Activated T-helper 2 cell treated with anti-CD3 and anti-CD28 coated beads, Interferon-gamma antibody, Interleukin-2, Interleukin-4, amounts not matched to agents 10 μg/mL and 5 μg/mL and 100 μg/mL, durations not matched to agents 14 hours and 24 hours and 36 hours (primary cell): ENCODE measurements at regions not wholly inside any gene's neighbourhood (a gene's known extent, or its start where the extent isn't known, plus 50 kb on each side); places are given as distances from the start of the nearest gene placed in this dataset.

Experiments
- DNase-seq: peaks from one replicate; pipeline ENCODE4 v3.0.0; 2021; ENCODE audit warnings: low spot score
- H3K27ac Mint-ChIP-seq: one replicate; pipeline ENCODE4 v1.8.0; 2021; ENCODE audit warnings: mixed read lengths
- H3K27me3 Mint-ChIP-seq: one replicate; pipeline ENCODE4 v1.8.0; 2021; ENCODE audit warnings: low read depth, mixed read lengths
- H3K36me3 Mint-ChIP-seq: one replicate; pipeline ENCODE4 v1.8.0; 2021; ENCODE audit warnings: low read depth, mixed read lengths
- H3K4me1 Mint-ChIP-seq: one replicate; pipeline ENCODE4 v1.8.0; 2021; ENCODE audit warnings: low read depth, mixed read lengths
- H3K4me3 Mint-ChIP-seq: one replicate; pipeline ENCODE4 v1.8.0; 2021; ENCODE audit warnings: low read depth, mild to moderate bottlenecking, moderate library complexity, mixed read lengths
- H3K9me3 Mint-ChIP-seq: one replicate; pipeline ENCODE4 v1.8.0; 2021; ENCODE audit warnings: mixed read lengths
- intact Hi-C: fragments of 100-400 bp; cut with micrococcal nuclease; formaldehyde crosslinking; loops from one replicate; pipeline ENCODE4 v1.15.1; 2023

DNA sequence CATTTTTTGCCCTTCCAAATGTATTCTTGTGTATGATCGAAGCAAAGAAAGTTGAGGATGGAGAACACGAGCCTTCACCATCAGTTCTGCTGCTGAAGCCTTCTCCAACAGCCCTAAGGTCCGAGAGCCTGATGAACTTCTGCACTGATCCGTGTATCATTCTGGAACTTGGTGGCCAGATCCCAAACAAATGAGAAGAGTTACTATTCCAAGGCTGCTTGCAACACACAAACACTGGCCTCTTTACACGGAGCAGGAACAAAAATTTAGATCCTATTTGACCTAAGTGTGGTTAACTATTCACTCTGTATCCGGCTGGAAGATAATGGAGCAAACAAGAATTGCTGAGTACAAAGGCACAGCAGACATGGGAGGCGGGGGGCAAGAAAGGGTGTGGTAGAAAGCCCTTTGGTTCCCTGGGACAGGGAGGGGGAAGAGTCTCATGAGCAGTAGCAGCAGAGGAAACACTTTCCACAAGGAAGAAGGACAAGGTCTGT is 282.9 kb downstream of the SOX9 start:
- Mint-ChIP-seq H3K36me3 (no peaks in the 10 kb centered on the region), H3K27me3 (no peaks in the 10 kb centered on the region), H3K27ac (no peak overlapping the region), H3K9me3 (no peaks in the 10 kb centered on the region), H3K4me1 (no peaks in the 10 kb centered on the region), H3K4me3 (no peak overlapping the region)
- DNase-seq: no peak
- intact Hi-C loops: no loop called here

DNA sequence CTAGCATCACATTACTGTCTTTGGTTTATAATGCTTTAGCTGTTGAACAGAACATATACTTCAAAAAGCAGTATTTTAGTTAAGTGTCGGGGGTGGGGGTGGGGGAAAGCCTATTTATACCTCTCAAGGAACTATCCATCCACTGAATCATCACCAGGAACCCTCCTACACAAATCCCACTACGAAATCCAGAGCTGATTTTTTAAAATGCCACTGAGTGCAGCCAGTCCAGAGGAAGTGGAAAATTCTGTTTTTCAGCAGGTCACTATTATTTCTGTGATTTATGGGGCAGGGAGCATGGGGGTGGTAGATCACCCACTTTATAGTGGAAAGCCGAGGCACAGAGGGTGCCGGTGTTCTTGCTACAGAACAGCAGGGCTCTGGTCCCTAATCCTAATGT is 284.1 kb downstream of the SOX9 start:
- no peak overlapping the region for H3K4me3 Mint-ChIP-seq
- H3K36me3 Mint-ChIP-seq: no peaks in the 10 kb centered on the region
- no peaks in the 10 kb centered on the region for H3K4me1 Mint-ChIP-seq
- DNase-seq: no peak
- no peaks in the 10 kb centered on the region for H3K27me3 Mint-ChIP-seq
- H3K27ac Mint-ChIP-seq: no peak overlapping the region
- H3K9me3 Mint-ChIP-seq: no peaks in the 10 kb centered on the region
- intact Hi-C loops: no loop called here

- Mint-ChIP-seq H3K27ac (no peak overlapping the region), H3K36me3 (no peaks in the 10 kb centered on the region), H3K4me1 (no peaks in the 10 kb centered on the region), H3K4me3 (no peak overlapping the region), H3K9me3 (no peaks in the 10 kb centered on the region), H3K27me3 (no peaks in the 10 kb centered on the region)
- DNase-seq: no peak
- intact Hi-C loops: no loop called here
Measured at GRCh38 chr17:72405662-72406230, 284.9 kb downstream of the SOX9 start.

DNA sequence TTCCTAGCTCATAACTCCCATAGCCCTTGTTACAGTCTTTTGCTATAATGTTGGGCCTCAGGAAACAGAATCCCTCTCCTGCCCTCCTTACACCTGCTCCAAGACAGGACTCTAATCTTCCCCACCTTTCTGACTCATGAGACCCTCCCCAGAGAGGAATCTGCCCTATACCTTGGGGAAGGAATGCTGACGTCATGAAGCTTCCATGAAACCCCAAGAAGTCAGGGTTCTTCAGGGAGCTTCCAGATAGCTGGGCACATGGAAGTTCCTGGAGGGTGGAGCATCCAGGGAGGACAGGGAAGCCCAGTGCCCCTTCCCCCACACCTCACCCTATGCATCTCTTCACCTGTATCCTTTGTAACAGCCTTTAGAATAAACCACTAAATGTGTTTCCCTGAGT is 285.7 kb downstream of the SOX9 start:
- Mint-ChIP-seq H3K9me3 (no peaks in the 10 kb centered on the region), H3K36me3 (no peaks in the 10 kb centered on the region), H3K27me3 (no peaks in the 10 kb centered on the region), H3K4me1 (no peaks in the 10 kb centered on the region), H3K27ac (no peak overlapping the region), H3K4me3 (no peak overlapping the region)
- no peak for DNase-seq
- intact Hi-C loops: no loop called here

DNA sequence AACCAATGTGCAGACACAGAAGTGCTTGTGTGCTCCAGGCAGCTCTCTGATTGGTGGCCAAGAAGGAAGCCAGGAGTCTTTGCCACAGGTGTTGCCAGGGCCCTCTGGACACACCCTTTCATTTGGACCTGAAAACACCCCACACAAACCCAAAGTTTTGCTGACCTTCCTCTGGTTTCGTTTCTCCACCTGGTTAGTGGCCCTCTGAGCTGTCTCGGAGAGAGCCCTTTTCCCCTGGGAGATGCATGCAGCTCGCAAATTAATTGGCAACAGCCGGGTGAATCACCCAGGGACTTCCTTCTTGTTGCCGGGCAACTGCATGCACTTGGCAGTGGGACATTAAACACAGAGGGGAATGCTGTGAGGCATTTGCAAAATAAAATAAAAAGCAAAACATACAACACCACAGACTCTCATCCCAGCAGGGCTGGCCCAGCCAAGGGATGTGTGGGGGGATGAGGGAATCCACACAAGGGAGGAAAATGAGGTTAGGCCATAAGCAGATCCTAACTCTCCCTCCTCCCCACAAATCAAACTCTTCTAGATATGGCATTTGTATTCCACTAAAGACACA is 286.6 kb downstream of the SOX9 start:
- Mint-ChIP-seq H3K36me3 (no peaks in the 10 kb centered on the region), H3K4me3 (no peak overlapping the region), H3K27ac (no peak overlapping the region), H3K4me1 (no peaks in the 10 kb centered on the region), H3K9me3 (no peaks in the 10 kb centered on the region), H3K27me3 (no peaks in the 10 kb centered on the region)
- intact Hi-C loops: no loop called here
- no peak for DNase-seq

DNA sequence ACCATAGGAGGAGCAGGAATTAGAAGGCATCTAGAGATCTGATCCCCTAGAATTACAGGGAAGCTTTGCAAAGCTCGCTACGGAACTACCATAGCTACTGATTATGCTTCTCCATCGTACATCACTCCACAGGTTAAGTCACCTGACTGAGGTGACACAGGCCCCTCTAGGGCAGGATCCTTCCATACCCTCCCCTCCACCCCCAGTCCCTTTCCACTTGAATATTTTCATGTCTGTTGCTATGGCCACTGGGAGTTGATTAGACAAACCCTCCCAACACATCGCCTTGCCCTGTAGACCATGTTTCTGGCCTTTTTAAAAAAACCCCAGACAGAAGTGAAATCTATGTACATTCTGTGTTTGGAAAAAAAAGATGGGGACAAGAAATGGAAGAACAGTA is 287.1 kb downstream of the SOX9 start:
- DNase-seq: no peak
- intact Hi-C loops: no loop called here
- H3K27me3 Mint-ChIP-seq: no peaks in the 10 kb centered on the region
- H3K4me1 Mint-ChIP-seq: no peaks in the 10 kb centered on the region
- no peaks in the 10 kb centered on the region for H3K9me3 Mint-ChIP-seq
- no peak overlapping the region for H3K4me3 Mint-ChIP-seq
- H3K36me3 Mint-ChIP-seq: no peaks in the 10 kb centered on the region
- H3K27ac Mint-ChIP-seq: no peak overlapping the region

- no peaks in the 10 kb centered on the region for H3K4me1 Mint-ChIP-seq
- DNase-seq: no peak
- H3K9me3 Mint-ChIP-seq: no peaks in the 10 kb centered on the region
- H3K36me3 Mint-ChIP-seq: no peaks in the 10 kb centered on the region
- H3K4me3 Mint-ChIP-seq: no peak overlapping the region
- no peaks in the 10 kb centered on the region for H3K27me3 Mint-ChIP-seq
- H3K27ac Mint-ChIP-seq: no peak overlapping the region
- intact Hi-C loops: no loop called here
Measured at GRCh38 chr17:72408641-72409040, 287.8 kb downstream of the SOX9 start.

GRCh38 chr17:72409405-72410002 is 288.7 kb downstream of the SOX9 start:
- H3K4me3 Mint-ChIP-seq: no peak overlapping the region
- H3K27ac Mint-ChIP-seq: no peak overlapping the region
- H3K27me3 Mint-ChIP-seq: no peaks in the 10 kb centered on the region
- no peak for DNase-seq
- no peaks in the 10 kb centered on the region for H3K36me3 Mint-ChIP-seq
- H3K4me1 Mint-ChIP-seq: no peaks in the 10 kb centered on the region
- H3K9me3 Mint-ChIP-seq: no peaks in the 10 kb centered on the region
- intact Hi-C loops: no loop called here

DNA sequence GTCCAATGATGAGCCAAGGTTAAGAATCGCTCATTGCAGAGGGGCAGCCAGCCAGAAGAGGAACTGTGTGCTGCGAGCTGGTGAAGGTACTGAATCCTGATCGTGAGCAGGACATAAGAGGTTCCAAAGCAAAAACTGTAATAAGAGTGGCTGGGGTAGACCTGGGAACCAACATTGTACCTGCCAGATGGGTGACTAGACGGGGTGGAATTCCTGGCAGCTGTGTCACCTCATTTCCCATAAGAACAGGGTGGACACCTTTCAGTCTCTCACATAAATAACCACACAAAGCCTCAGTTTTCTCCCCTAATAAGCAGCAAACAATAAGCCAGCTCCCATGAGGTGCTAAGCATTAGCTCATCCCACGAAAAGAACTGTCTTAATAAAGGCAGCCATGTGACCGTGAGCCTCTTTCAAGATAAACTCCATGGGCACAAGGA is 290.3 kb downstream of the SOX9 start:
- Mint-ChIP-seq H3K36me3 (no peaks in the 10 kb centered on the region), H3K27me3 (no peaks in the 10 kb centered on the region), H3K9me3 (peaks cover 4% of the 10 kb centered on the region), H3K4me3 (no peak overlapping the region), H3K27ac (no peak overlapping the region), H3K4me1 (no peaks in the 10 kb centered on the region)
- intact Hi-C loops: no loop called here
- DNase-seq: no peak

GRCh38 chr17:72412650-72413076 is 291.8 kb downstream of the SOX9 start:
- Mint-ChIP-seq H3K36me3 (no peaks in the 10 kb centered on the region), H3K27ac (no peak overlapping the region), H3K4me1 (no peaks in the 10 kb centered on the region), H3K4me3 (no peak overlapping the region), H3K27me3 (no peaks in the 10 kb centered on the region), H3K9me3 (peaks cover 12% of the 10 kb centered on the region)
- DNase-seq: no peak
- intact Hi-C loops: no loop called here

DNA sequence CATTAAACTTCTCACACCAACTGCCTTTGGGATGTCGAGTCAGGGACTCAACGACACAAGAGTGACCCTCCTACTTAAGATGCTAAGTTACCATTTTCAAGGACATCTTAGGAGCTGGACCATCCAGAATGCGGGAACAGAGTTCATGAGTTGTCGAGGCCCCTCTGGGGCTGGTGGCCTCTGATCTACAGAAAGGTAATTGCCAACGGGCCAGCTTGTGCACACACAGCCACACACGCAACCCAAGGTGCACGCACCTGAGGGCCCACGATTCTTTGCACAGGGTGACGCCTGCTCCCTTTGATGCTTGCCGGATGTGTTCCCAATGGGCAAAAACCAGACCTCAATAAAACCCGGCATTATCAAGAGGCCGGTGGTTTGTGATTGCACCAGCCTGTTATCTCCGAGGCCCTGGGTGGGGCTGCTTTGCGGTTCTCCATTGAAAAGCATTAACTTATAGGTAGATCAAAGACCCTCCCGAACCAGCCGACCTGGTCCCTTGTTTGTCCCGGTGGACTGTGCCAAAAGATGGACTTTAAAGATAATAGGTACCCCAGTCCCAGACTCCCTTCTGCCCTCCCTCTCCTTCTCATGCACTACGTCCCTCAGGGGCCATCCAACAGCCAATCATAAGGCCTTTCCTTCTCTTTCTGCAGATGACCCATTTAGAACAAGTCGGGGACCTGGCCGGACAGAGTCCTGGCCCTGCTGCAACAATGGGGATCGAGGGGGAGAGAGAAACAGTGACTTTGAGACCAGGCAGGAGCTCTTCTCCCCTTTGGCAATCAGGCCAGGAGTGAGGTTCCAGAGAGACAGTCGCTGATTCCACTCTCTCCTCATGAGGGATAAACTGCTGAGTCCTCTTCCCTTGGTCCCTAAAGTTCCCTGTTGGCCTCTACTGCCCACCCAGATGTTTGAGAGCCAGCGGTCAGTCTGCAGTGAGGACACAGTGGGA is 292.5 kb downstream of the SOX9 start:
- no peak for DNase-seq
- H3K4me3 Mint-ChIP-seq: no peak overlapping the region
- H3K27me3 Mint-ChIP-seq: no peaks in the 10 kb centered on the region
- H3K36me3 Mint-ChIP-seq: no peaks in the 10 kb centered on the region
- H3K27ac Mint-ChIP-seq: no peak overlapping the region
- no peaks in the 10 kb centered on the region for H3K4me1 Mint-ChIP-seq
- intact Hi-C loops: no loop called here
- peaks cover 16% of the 10 kb centered on the region for H3K9me3 Mint-ChIP-seq

- H3K36me3 Mint-ChIP-seq: no peaks in the 10 kb centered on the region
- intact Hi-C loops: no loop called here
Measured at GRCh38 chr17:72414032-72414396, 293.2 kb downstream of the SOX9 start.

More at GRCh38 chr17:72414032-72414396, 293.2 kb downstream of the SOX9 start:
- peaks cover 17% of the 10 kb centered on the region for H3K9me3 Mint-ChIP-seq
- H3K4me3 Mint-ChIP-seq: no peak overlapping the region
- DNase-seq: no peak
- H3K27ac Mint-ChIP-seq: no peak overlapping the region
- H3K27me3 Mint-ChIP-seq: no peaks in the 10 kb centered on the region
- H3K4me1 Mint-ChIP-seq: no peaks in the 10 kb centered on the region
